ENCODE measurements at regions not wholly inside any gene's neighbourhood (a gene's known extent, or its start where the extent isn't known, plus 50 kb on each side); places are given as distances from the start of the nearest gene placed in this dataset.

- TF ChIP-seq CTCF (IDR thresholded peaks at IDR 0.05; ENCODE audit: insufficient read depth, low read depth, low read length) = no peak
- TF ChIP-seq EZH2 (IDR thresholded peaks at IDR 0.05; ENCODE audit: insufficient read depth, low read length) = no peak
These were observed 1394.6 kb upstream of the AGA start for GRCh38 chr4:178836865-178837264.
